Endothelial cell of umbilical vein (primary cell): ENCODE measurements at regions not wholly inside any gene's neighbourhood (a gene's known extent, or its start where the extent isn't known, plus 50 kb on each side); places are given as distances from the start of the nearest gene placed in this dataset.

Experiments
- BruUV-seq: library from RNA; stranded (reverse); fragments of 400-500 nt; replicated peaks from 2 replicates; lab custom pipeline; 2021; lab: Mats Ljungman, UMichigan
- CTCF ChIA-PET: fragments of 300-600, 350-600 bp; sonication (Branson Sonifier 250); formaldehyde crosslinking; loops from one replicate; lab custom pipeline; 2021; ENCODE audit warnings: antibody characterized with exemption, inconsistent platforms; lab: Charles Lee
- POLR2A ChIA-PET: fragments of 300-600, 350-600 bp; sonication (Branson Sonifier 250); formaldehyde crosslinking; loops from one replicate; lab custom pipeline; 2021; ENCODE audit warnings: antibody characterized with exemption, inconsistent platforms; lab: Charles Lee
- DNase-seq: peaks from one replicate; pipeline ENCODE4 v3.0.0-alpha.2; 2011; ENCODE audit warnings: low read depth, low spot score
- FAIRE-seq: peaks from 2 replicates; lab custom pipeline; 2011; peaks lifted over from hg19 to GRCh38; lab: Jason Lieb, UNC
- H2AFZ ChIP-seq: 2 replicates; pipeline ENCODE4 v1.6.0; 2012; ENCODE audit warnings: low read depth, low read length, control low read depth, inconsistent platforms
- H3K27ac ChIP-seq: 2 replicates; pipeline ENCODE4 v1.5.1; 2011; ENCODE audit warnings: low read depth, mild to moderate bottlenecking, control low read depth, low read length, moderate library complexity; ENCODE audit not compliant: insufficient read depth
- H3K27me3 ChIP-seq, 2 experiments: 2 replicates each; pipeline versions ENCODE4 v1.6.0 to v1.6.1; 2011; ENCODE audit warnings: low read length in 2 of 2, mixed read lengths in 1 of 2; ENCODE audit not compliant: control insufficient read depth in 2 of 2, insufficient read depth in 2 of 2
- H3K36me3 ChIP-seq, 2 experiments: 2 replicates in 1 of 2; 3 replicates in 1 of 2; pipeline ENCODE4 v1.5.1; 2011; ENCODE audit warnings: low read length in 2 of 2, mild to moderate bottlenecking in 1 of 2, moderate library complexity in 1 of 2; ENCODE audit not compliant: control insufficient read depth in 2 of 2, insufficient read depth in 2 of 2; ENCODE audit errors: extremely low read depth in 1 of 2
- H3K4me1 ChIP-seq: 3 replicates; pipeline ENCODE4 v1.5.1; 2011; ENCODE audit warnings: mild to moderate bottlenecking, low read length; ENCODE audit not compliant: control insufficient read depth, insufficient read depth; ENCODE audit errors: extremely low read depth
- H3K4me2 ChIP-seq: 2 replicates; pipeline ENCODE4 v1.6.1; 2011; ENCODE audit warnings: low read length, control low read depth, mixed read lengths; ENCODE audit not compliant: insufficient read depth
- H3K4me3 ChIP-seq, 3 experiments: fragments of 200-600 bp in 1 of 3; sonication (generic), shearing (Covaris generic) in 1 of 3; replicated peaks in 1 of 3; 2 replicates each; pipeline ENCODE4 v1.5.1; 2011 to 2016; ENCODE audit warnings: control low read depth in 3 of 3, low read length in 3 of 3, mild to moderate bottlenecking in 2 of 3, inconsistent platforms in 1 of 3, low read depth in 1 of 3, moderate library complexity in 1 of 3; ENCODE audit not compliant: insufficient read depth in 1 of 3
- H3K79me2 ChIP-seq: 2 replicates; pipeline ENCODE4 v1.6.0; 2012; ENCODE audit warnings: low read length, inconsistent platforms; ENCODE audit not compliant: control insufficient read depth, insufficient read depth
- H3K9ac ChIP-seq: replicated peaks from 2 replicates; pipeline ENCODE3; 2011; ENCODE audit warnings: low read length, control low read depth; ENCODE audit not compliant: insufficient read depth; ENCODE audit errors: extremely low read depth
- H3K9me1 ChIP-seq: replicated peaks from 3 replicates; pipeline ENCODE4 v1.6.0; 2011; ENCODE audit warnings: mild to moderate bottlenecking, low read length; ENCODE audit not compliant: control insufficient read depth, insufficient read depth; ENCODE audit errors: extremely low read depth
- H3K9me3 ChIP-seq: replicated peaks from 2 replicates; pipeline ENCODE4 v1.5.1; 2012; ENCODE audit warnings: low read length, inconsistent platforms; ENCODE audit not compliant: control insufficient read depth, insufficient read depth
- H4K20me1 ChIP-seq: replicated peaks from 2 replicates; pipeline ENCODE3; 2011; ENCODE audit warnings: mild to moderate bottlenecking, low read length; ENCODE audit not compliant: control insufficient read depth, insufficient read depth; ENCODE audit errors: extremely low read depth
- CTCF ChIP-seq, 2 donors: IDR thresholded peaks; 1 replicate in 1 of 2; 2 replicates in 1 of 2; pipeline ENCODE4 v1.5.1; 2011; ENCODE audit warnings: low read length in 2 of 2, mild to moderate bottlenecking in 2 of 2, moderate library complexity in 2 of 2, control low read depth in 1 of 2, inconsistent platforms in 1 of 2, low read depth in 1 of 2; ENCODE audit not compliant: insufficient read depth in 1 of 2; ENCODE audit errors: extremely low read depth in 1 of 2
- EZH2 ChIP-seq: IDR thresholded peaks from 2 replicates; pipeline ENCODE4 v1.6.1; 2012; ENCODE audit warnings: borderline replicate concordance, low read depth, mild to moderate bottlenecking, moderate library complexity, low read length, inconsistent platforms; ENCODE audit not compliant: severe bottlenecking
- FOS ChIP-seq: IDR thresholded peaks from 2 replicates; pipeline ENCODE4 v1.6.1; 2011; ENCODE audit warnings: mild to moderate bottlenecking, low read length, moderate library complexity, borderline replicate concordance; ENCODE audit not compliant: insufficient read depth
- GATA2 ChIP-seq: IDR thresholded peaks from 2 replicates; pipeline ENCODE4 v1.7.0; 2011; ENCODE audit warnings: low read depth, mild to moderate bottlenecking, moderate library complexity, mixed read lengths, low read length; ENCODE audit not compliant: insufficient read length, insufficient read depth
- JUN ChIP-seq: IDR thresholded peaks from 2 replicates; pipeline ENCODE4 v1.6.1; 2011; ENCODE audit warnings: borderline replicate concordance, low read depth; ENCODE audit not compliant: insufficient read length, insufficient read depth
- MAX ChIP-seq: IDR thresholded peaks from 2 replicates; pipeline ENCODE4 v1.6.1; 2011; ENCODE audit not compliant: insufficient read depth, insufficient read length
- MYC ChIP-seq: IDR thresholded peaks from one replicate; pipeline ENCODE4 v1.6.1; 2011; ENCODE audit warnings: mild to moderate bottlenecking, low read depth, low read length
- POLR2A ChIP-seq: IDR thresholded peaks from 2 replicates; pipeline ENCODE4 v1.6.1; 2012; ENCODE audit warnings: low read depth, mild to moderate bottlenecking, control low read depth, low read length
- POLR2AphosphoS5 ChIP-seq: IDR thresholded peaks from 2 replicates; pipeline ENCODE4 v1.6.1; 2012; ENCODE audit warnings: low read depth, mild to moderate bottlenecking, control low read depth, low read length, moderate library complexity; ENCODE audit not compliant: insufficient read depth
- dilution Hi-C: fragments of 300-500 bp; cut with MboI; formaldehyde crosslinking; loops from one replicate; pipeline ENCODE4 v1.15.0; 2019; ENCODE audit warnings: low sequenced_read_pairs; ENCODE audit not compliant: extremely low pct_ligation_motif_present
- intact Hi-C: fragments of 100-400 bp; cut with micrococcal nuclease; formaldehyde crosslinking; loops from one replicate; pipeline ENCODE4 v1.10.0; 2022

- Histone ChIP-seq H3K27ac (no peak overlapping the region), H3K4me3 (no peak overlapping the region), H3K79me2 (no peaks in the 10 kb centered on the region), H3K9ac (no peak overlapping the region), H3K4me2 (no peak overlapping the region), H3K36me3 (no peaks in the 10 kb centered on the region), H2AFZ (no peak overlapping the region), H3K4me1 (no peaks in the 10 kb centered on the region), H3K9me3 (no peaks in the 10 kb centered on the region), H3K27me3 (no peaks in the 10 kb centered on the region), H4K20me1 (no peaks in the 10 kb centered on the region), H3K9me1 (no peaks in the 10 kb centered on the region)
- CTCF ChIA-PET: no interaction called here
- POLR2A ChIA-PET: no interaction called here
- DNase-seq (no peak), FAIRE-seq (no peak)
- intact Hi-C loops: no loop called here
- no peak for TF ChIP-seq CTCF (IDR thresholded peaks at IDR 0.05; ENCODE audit: extremely low read depth in 1 of 2, insufficient read depth in 1 of 2, low read depth in 1 of 2, low read length in 2 of 2)
- no peak for TF ChIP-seq FOS
- no peak for TF ChIP-seq JUN
- no peak for TF ChIP-seq MYC
- dilution Hi-C loops: no loop called here
- no TSS peak for BruUV-seq
Observed at GRCh38 chr16:73713778-73714495, 582.7 kb upstream of the PSMD7 start.

- POLR2A ChIA-PET: no interaction called here
- H3K4me2 ChIP-seq: no peak overlapping the region
- dilution Hi-C loops: no loop called here
- no peak overlapping the region for H2AFZ ChIP-seq
- H3K36me3 ChIP-seq: no peaks in the 10 kb centered on the region
- no peaks in the 10 kb centered on the region for H3K79me2 ChIP-seq
- CTCF ChIA-PET: no interaction called here
- BruUV-seq: no TSS peak
- H3K9me3 ChIP-seq: no peaks in the 10 kb centered on the region
- H3K4me1 ChIP-seq: no peaks in the 10 kb centered on the region
- no peak overlapping the region for H3K4me3 ChIP-seq
- FAIRE-seq: no peak
- no peaks in the 10 kb centered on the region for H3K9me1 ChIP-seq
- DNase-seq: no peak
- TF ChIP-seq MAX: no peak
- TF ChIP-seq EZH2: no peak
- no peak for TF ChIP-seq GATA2
- no peak for TF ChIP-seq POLR2AphosphoS5
- TF ChIP-seq FOS: no peak
- no peak for TF ChIP-seq MYC
- TF ChIP-seq JUN: no peak
- TF ChIP-seq POLR2A: no peak
- intact Hi-C loops: no loop called here
- H4K20me1 ChIP-seq: no peaks in the 10 kb centered on the region
- H3K27me3 ChIP-seq: no peaks in the 10 kb centered on the region
- H3K27ac ChIP-seq: no peak overlapping the region
- H3K9ac ChIP-seq: no peak overlapping the region
Observed at GRCh38 chr16:73713251-73713650, 583.4 kb upstream of the PSMD7 start.
